GM19328 (cell line): ENCODE measurements at regions not wholly inside any gene's neighbourhood (a gene's known extent, or its start where the extent isn't known, plus 50 kb on each side); places are given as distances from the start of the nearest gene placed in this dataset.

ENCODE experiments used
- ATAC-seq: cut with Tn5 transposase; IDR thresholded peaks from one replicate; pipeline ENCODE4 v1.9.1; 2021; ENCODE audit warnings: mild to moderate bottlenecking, moderate library complexity; ENCODE audit not compliant: unreplicated experiment

DNA sequence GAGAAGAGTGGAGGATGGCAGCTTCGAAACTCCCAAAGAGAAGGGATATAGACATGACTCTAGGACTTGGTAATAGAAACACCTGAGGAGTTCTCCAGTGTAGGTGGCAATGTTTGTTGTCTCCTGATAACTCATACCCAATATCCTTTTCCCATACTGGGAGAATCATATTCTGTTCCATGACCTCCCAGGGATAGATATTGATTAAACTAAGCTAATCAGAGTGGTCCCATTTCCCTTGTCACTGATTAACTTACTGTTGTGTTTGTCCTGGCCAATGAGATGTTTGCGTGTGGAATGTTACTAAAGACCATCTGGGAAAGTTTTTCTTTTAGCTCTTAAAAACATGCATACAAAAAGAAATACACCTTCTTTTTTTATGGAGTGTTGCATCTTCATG lies 85.6 kb downstream of the RPL22L1 start:
- no peak for ATAC-seq

DNA sequence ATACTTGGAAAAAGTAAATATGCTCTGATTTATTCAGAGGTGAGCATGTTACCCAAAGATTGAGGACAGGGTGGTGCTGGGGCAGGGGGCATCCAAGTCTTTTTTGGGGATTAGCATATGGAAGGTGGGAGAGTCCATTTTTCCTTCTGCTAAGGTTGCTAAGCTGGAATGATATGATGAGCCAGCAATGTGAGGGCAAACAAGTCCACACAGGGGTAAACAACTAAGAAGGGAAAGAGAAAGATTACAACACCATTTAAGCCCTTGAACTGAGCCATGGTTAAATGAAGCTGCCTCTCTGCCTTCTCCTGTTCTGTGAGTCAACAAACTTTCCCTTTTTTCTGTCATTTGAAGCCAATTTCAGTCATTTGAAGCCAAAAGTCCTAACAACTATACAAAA lies 89.0 kb downstream of the RPL22L1 start:
- ATAC-seq, result no peak

DNA sequence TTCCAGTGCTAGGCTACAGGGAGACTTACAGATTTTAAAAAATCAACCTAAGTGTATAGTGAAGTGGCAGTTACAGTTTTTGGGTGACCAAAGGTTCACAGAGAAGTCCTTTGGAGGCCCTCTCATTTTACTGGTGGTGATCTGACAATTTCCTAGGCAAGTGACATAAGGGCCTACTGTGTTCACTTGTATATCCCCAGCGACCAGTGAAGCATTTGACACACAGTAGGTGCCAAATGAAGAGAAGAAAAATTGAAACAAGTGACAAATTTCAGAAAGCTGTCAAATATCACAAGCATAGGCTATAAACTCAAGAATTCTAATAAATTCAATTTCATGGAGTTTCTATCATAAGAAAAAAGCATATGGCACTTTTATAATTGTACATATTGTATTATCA lies 89.5 kb downstream of the RPL22L1 start:
- no peak for ATAC-seq

GRCh38 chr3:170778240-170779217 lies 91.5 kb downstream of the RPL22L1 start:
- no peak for ATAC-seq

GRCh38 chr3:170777564-170777926 lies 92.5 kb downstream of the RPL22L1 start:
- no peak for ATAC-seq

- ATAC-seq, result no peak
Measured at GRCh38 chr3:170776887-170777563, 93.0 kb downstream of the RPL22L1 start.

- no peak for ATAC-seq
Measured at GRCh38 chr3:170773682-170774425, 96.1 kb downstream of the RPL22L1 start.

GRCh38 chr3:170772175-170772574 lies 97.8 kb downstream of the RPL22L1 start:
- ATAC-seq, result no peak

DNA sequence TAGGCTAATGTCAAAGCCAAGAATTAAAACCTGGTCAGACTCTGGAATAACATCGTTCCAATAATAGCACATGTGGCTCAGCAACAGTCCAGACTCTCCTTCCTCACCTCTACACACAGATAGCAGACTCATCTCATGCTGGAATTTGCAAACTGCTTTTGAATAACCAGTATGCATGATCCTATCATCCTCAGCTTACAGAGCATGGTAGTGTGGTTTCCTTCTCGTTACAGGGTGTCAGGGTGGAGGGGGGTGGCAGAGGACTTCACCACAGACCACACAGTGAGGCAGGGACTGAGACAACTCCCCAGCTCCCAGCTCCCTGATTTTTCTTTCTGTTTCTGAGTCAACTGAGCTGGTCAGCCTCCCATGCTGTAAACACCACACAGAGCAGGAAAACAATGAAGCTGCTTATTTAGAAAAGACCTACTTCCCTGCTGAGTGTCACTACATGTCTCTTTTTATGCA lies 101.6 kb downstream of the RPL22L1 start:
- no peak for ATAC-seq

DNA sequence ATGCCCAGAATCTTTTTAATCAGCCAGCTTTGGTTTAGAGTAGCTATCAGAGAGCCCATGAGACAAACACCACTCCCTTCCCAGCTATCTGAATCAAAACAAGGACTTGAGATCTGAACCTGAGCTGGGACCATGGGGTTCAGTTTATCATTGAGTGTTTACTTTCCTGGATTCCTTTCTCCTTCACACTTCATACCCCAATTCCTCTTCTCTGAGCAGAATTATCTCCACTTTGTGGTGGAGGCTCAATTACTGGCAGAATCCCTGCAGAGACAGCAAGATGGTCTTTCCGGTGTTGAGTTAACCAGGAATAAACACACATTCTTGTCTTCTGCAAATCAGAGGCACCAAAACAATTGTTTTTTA lies 102.4 kb downstream of the RPL22L1 start:
- no peak for ATAC-seq

GRCh38 chr3:170766823-170767575 lies 103.0 kb downstream of the RPL22L1 start:
- no peak for ATAC-seq

DNA sequence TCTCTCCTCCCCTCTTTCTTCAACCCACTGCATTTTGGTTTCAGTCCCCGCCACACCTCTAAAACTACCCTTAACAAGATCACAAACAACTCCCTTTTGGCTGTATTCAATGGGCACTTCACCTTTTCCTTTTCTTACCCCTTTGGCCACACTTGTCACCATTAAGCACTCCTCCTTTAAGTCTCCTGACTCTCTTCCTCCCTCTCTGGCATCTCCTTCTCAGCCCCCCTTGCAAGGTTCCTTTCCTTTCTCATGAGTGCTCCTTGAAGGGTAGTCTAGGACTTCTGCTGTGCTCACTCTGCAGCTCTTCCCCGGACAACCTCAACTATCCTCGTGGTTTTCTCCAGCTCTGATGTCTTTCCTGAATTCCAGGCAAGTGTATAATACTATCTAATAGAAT lies 103.7 kb downstream of the RPL22L1 start:
- ATAC-seq, result no peak

DNA sequence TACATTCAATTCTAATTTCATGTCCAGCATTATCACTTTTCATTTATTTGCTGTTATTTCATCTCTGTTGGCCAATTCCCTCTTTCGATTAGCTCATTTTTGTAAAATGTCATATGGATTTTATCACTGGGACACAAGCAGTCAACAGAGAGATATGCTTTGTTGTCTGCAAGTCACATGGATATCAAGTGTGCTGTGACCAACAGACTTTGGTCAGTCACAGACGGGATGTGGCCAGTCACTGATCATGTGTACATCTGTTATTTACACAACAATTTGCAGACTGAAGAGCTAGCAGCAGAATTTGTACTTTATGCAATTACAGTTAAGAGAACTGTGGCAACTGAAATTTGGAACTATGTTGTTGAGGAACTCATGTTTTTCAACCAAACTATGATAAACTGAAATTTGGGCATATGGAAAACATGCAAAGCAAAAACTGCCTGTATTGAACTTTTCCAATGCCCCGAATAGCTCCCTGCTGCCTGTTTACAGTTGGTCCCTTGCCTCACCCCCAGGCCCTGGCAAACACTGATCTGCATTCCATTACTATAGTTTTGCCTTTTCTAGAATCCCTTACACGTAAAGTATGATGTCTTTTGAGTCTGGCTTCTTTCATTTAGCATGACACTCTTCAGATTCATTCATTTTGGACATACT lies 104.4 kb downstream of the RPL22L1 start:
- no peak for ATAC-seq

DNA sequence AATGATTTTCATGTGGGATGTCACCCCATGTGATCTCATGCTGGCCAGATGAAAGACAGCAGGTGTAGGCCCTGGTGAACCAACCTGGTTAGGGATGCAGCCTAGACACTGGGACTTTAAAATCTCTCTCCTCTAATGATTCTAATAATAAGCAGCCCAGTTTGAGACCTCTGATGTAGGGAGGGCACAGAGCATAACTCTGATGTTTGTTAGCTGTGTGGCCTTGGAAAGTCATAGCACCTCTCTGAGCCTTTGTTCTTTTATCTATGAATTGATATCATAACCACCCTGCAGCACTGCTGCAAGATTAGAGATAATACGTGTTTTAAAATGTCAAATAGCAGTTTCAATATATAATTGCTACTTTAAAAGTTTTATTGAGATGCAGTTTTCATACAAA lies 106.0 kb downstream of the RPL22L1 start:
- ATAC-seq, result no peak

DNA sequence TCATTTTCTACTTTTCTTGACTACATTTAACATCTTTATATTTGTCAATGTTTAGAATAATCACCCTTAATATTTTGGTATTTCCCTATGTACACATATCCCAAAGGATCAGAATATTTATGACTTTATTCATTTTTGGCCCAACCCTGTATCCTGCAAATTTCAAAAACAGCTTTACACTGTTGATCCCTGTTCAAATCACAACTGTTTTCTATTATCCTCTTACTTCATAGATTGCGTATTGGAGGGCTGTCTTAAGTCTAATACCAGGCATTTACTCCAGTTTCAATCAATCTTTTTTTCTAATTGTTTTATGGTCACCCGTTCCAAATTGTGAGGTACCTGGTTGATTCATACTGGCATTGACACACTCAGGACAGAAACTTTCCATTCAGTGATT lies 107.9 kb downstream of the RPL22L1 start:
- no peak for ATAC-seq

- no peak for ATAC-seq
Measured at GRCh38 chr3:170761103-170761502, 108.9 kb downstream of the RPL22L1 start.

- no peak for ATAC-seq
Measured at GRCh38 chr3:170760174-170760526, 109.8 kb downstream of the RPL22L1 start.

DNA sequence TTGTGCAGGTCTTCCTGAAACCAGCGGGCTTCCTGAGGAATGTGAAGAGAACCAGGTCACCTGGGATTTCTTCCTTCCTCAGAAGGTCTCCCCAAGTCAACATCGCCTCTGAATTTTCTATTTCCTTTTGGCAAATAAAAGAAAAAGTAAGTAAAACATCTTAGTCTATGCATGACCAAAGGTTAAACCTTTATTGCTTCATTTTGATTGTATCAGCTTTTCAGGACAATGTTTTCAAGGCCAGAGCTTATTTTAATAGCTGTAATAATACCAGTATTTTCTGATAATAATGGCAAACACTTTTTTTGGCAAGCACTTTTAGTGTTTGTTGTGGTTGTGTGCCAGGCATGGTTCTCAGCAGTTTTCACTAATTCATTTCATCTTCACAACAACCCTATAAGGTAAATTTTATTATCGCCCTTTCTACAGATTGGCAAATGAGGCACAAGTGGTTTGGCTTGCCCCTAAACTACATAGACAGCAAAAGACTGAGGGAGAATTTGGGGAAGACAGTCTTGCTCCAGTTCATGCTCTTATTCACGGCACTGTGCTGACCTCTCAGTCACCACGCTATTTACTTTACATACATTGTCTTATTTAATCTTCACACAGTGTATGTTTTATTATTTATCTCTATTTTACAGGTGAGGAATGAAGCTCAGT lies 110.4 kb downstream of the RPL22L1 start:
- ATAC-seq, result no peak

- no peak for ATAC-seq
Measured at GRCh38 chr3:170757038-170757437, 113.0 kb downstream of the RPL22L1 start.

DNA sequence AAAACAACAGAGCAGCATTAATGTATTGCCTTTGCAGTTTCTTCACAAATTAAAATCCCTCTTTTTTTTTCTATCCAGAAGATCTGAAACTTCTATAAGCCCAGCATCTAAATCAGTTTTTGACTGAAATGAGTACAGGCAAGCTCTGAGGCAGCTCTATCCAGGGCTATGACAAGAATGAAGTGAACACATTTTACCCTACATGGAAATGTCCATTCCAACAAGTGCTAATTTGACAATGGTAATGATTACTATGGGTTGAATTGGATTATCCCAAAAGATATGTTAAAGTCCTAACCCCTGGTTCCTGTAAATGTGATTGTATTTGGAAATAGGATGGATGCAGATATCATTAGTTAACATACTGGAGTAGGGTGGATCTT lies 115.7 kb downstream of the RPL22L1 start:
- ATAC-seq, result no peak
